GM12801 (cell line): ENCODE measurements at regions not wholly inside any gene's neighbourhood (a gene's known extent, or its start where the extent isn't known, plus 50 kb on each side); places are given as distances from the start of the nearest gene placed in this dataset.

Experiments used
- TF ChIP-seq, protein P1 (sequence below): IDR thresholded peaks from one replicate; pipeline ENCODE4 v1.5.1; 2011; ENCODE audit warnings: control low read depth; ENCODE audit not compliant: insufficient read length; ENCODE audit errors: extremely low read depth

DNA sequence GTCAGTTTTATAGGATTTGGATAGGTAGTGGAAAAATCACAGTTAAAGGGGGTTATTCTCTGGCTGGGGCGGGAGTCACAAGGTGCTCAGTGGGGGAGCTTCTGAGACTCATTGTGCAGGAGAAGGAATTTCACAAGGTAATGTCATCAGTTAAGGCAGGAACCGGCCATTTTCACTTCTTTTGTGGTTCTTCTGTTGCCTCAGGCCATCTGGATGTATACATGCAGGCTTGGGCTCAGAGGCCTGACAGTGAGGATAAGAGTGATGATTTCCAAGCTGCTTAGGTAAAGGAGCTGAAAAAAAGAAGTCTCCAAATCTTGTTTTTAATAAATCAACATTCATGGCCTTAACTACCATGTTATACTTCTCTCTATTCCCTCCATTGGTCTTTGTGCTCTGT, 622.9 kb upstream of the ID4 start:
- TF ChIP-seq, protein P1, sequence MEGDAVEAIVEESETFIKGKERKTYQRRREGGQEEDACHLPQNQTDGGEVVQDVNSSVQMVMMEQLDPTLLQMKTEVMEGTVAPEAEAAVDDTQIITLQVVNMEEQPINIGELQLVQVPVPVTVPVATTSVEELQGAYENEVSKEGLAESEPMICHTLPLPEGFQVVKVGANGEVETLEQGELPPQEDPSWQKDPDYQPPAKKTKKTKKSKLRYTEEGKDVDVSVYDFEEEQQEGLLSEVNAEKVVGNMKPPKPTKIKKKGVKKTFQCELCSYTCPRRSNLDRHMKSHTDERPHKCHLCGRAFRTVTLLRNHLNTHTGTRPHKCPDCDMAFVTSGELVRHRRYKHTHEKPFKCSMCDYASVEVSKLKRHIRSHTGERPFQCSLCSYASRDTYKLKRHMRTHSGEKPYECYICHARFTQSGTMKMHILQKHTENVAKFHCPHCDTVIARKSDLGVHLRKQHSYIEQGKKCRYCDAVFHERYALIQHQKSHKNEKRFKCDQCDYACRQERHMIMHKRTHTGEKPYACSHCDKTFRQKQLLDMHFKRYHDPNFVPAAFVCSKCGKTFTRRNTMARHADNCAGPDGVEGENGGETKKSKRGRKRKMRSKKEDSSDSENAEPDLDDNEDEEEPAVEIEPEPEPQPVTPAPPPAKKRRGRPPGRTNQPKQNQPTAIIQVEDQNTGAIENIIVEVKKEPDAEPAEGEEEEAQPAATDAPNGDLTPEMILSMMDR = no peak

DNA sequence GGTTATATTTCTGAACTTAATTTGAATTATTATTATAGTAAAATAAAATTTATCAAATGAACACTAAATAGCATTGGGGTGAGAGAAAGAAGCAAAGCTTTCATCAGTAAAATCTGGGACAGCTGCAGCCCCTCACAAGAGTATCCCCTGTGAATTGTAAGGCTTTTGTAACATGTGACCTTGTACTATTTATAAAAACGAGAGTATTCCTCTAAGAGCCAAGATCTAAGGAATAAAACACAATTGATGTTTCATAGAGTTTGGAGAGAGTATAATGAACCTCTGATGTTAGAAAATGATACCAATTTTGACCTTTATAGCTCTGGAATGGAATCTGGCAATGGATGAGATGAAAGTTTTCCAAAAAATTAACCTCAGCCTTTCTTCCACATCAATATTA, 617.2 kb upstream of the ID4 start:
- TF ChIP-seq, protein P1 = no peak

DNA sequence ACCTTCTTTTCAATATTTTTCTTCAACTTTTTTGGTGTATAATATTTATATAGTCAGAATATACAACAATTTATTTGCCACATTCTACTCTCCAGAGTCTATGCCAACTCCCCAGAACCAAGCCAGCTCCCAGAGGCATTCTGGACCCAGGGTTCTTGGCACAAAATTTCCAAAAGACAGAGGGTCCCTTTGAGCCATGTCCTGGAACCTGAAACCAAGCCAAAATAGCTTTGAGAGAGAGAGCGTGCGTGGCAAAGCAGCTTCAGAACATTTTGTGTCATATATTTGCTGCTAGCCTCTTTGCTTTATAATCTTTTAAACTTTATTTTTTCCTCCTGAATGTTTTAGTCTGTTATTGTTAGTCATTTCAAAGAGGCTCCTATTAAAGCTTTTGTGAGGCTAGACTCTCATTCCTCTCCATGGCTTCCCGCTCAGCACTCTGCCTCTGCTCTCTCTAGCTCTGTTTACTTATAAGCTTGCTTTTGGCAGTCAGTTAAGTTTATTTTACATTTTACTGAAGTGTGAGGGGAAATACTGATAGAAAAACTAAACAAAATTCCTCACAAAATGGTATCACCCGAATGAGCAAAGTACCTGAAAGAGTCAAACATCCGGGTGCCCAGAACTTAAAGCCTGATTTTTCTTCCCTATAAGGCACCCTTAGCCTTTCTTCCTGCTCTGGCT, 605.1 kb upstream of the ID4 start:
- TF ChIP-seq, protein P1 = no peak

DNA sequence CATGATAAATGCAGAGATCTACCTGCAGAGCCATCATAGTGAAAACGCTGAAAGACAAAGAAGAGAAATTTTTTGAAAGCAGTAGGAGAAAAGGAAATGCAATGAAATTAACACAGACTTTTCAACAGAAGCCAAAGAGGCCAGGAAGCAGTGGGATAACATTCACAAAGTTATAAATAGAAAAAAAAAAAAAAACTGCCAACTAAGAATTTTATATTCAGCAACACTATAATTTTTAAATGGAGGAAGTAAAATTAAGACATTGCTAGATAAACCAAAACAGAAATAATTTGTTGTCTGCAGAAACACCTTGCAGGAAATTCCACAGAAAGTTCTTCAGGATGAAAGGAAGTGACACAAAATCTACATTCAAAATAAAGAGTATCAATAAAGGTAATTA, 591.5 kb upstream of the ID4 start:
- TF ChIP-seq, protein P1 = no peak

DNA sequence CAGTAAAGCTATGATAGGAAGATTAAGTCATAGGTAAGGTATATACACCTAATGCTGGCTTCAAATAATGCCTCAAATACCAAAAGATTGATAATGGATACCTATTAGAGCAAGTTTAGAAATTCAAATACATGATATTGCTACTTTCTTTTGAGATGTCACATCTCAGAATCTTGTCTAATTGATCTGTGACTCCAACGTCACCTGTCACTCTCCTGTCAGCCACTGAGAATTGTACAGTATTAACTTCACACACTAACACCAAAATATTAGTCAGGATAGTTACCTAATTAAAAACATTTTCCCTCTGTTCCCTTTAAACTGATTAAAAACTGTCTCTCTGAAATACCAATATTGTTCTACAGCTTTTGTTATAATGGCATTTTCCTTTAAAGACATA, 575.5 kb upstream of the ID4 start:
- TF ChIP-seq, protein P1 = no peak

DNA sequence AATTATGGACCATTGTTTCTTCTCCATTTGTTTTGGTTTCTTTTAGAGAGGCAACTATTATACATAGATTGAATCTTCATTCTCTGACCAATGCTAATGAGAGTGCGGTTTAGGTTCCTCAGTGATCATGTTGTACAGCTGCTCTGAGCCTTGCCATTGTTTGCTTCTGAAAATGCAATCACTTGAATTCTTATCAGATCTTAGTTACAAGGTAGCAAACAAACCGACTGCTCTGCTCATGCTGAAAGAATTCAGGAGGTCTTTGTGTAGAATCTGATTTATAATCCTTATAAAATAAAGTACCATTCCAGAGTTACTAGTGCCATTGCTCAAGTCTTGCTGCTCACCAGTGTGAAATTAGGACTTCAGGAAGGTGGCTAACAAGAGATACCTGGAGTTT, 569.1 kb upstream of the ID4 start:
- TF ChIP-seq, protein P1 = no peak

DNA sequence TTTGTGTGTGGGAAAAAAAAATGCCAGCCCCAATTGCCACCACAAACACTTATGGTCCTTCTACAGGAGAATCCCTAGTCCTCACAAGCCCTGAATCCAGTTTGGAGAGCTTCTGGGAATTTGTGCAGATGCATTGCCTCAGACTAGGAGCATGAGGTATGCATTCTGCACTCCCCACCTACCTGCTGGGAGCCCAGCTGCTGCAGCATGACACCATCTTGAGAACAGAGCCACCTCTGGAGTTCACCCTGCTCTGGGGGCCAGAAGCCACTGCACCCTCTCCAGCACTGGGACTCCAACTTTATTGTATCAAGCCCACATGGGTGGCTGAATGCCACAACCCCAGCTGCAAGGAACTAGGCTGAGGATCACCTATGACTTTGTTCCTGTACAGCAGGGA, 568.5 kb upstream of the ID4 start:
- TF ChIP-seq, protein P1 = no peak

DNA sequence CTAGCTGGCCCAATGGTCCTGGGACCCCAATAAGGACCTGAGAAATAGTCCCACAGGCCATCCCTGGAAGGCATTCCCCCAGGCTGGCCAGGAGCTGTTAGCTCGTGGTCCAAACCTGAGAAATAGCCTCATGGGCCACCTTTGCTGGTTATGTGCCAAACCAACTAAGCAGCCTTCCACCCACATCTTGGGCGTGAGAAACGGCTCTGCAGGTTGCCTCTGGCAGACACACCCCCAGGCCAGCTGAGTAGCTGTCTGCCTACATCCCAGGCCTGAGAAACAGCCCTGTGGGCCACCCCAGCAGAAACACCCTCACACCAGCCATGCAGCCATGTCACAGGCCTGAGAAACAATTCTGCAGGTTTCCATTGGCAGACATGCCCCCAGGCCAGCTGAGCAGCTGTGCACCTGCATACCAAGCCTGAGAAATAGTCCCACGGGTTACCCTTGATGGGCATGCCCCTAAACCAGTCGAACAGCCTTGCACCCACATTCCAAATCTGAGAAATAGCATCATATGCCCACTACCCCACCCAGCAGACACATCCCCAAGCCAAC, 567.8 kb upstream of the ID4 start:
- TF ChIP-seq, protein P1 = no peak
